H1 (cell line): ENCODE measurements at regions not wholly inside any gene's neighbourhood (a gene's known extent, or its start where the extent isn't known, plus 50 kb on each side); places are given as distances from the start of the nearest gene placed in this dataset.

Experiments used
- CTCF ChIA-PET: fragments of 300-600 bp; sonication (Branson Sonifier 250); formaldehyde crosslinking; loops from one replicate; lab custom pipeline; 2021; ENCODE audit not compliant: partially characterized antibody; lab: Charles Lee
- POLR2A ChIA-PET: fragments of 300-600 bp; sonication (Branson Sonifier 250); formaldehyde crosslinking; loops from one replicate; lab custom pipeline; 2021; ENCODE audit warnings: inconsistent platforms; ENCODE audit not compliant: partially characterized antibody; lab: Charles Lee
- DNase-seq, 2 experiments: peaks; one replicate each; pipeline versions ENCODE4 v3.0.0 to v3.0.0-alpha.2; 2010 to 2022; ENCODE audit warnings: low spot score in 2 of 2, low read depth in 1 of 2, mixed read lengths in 1 of 2
- FAIRE-seq: peaks from 2 replicates; lab custom pipeline; 2011; peaks lifted over from hg19 to GRCh38; lab: Jason Lieb, UNC
- H2AFZ ChIP-seq: 2 replicates; pipeline ENCODE4 v1.8.1; 2012; ENCODE audit warnings: low read length, inconsistent platforms
- H2AK5ac ChIP-seq: 2 replicates; pipeline ENCODE4 v1.6.1; 2013; ENCODE audit warnings: low read depth, low read length
- H2BK120ac ChIP-seq: replicated peaks from 2 replicates; pipeline ENCODE3; 2013; ENCODE audit warnings: low read depth, low read length, inconsistent platforms
- H2BK12ac ChIP-seq: 2 replicates; pipeline ENCODE4 v1.6.1; 2013; ENCODE audit warnings: low read depth, low read length
- H2BK15ac ChIP-seq: 2 replicates; pipeline ENCODE4 v1.6.1; 2013; ENCODE audit warnings: low read length
- H2BK20ac ChIP-seq: 2 replicates; pipeline ENCODE4 v1.6.1; 2013; ENCODE audit warnings: low read length
- H2BK5ac ChIP-seq: 2 replicates; pipeline ENCODE4 v1.6.1; 2013; ENCODE audit warnings: low read depth, low read length
- H3K14ac ChIP-seq: 2 replicates; pipeline ENCODE4 v1.6.1; 2013; ENCODE audit warnings: inconsistent platforms; ENCODE audit not compliant: insufficient read length
- H3K18ac ChIP-seq: 2 replicates; pipeline ENCODE4 v1.6.1; 2013; ENCODE audit warnings: low read length; ENCODE audit errors: extremely low read depth
- H3K23ac ChIP-seq: 2 replicates; pipeline ENCODE4 v1.6.1; 2013; ENCODE audit warnings: inconsistent platforms; ENCODE audit not compliant: insufficient read length
- H3K23me2 ChIP-seq: 2 replicates; pipeline ENCODE4 v1.6.1; 2013; ENCODE audit warnings: low read depth, low read length
- H3K27ac ChIP-seq: 2 replicates; pipeline ENCODE4 v1.6.1; 2011; ENCODE audit warnings: low read depth, low read length, inconsistent platforms
- H3K27me3 ChIP-seq, 4 experiments: replicated peaks in 1 of 4; 1 replicate in 1 of 4; 2 replicates in 3 of 4; pipeline versions ENCODE4 v1.6.1 to v1.8.1; 2011 to 2013; ENCODE audit warnings: low read length in 3 of 4, mild to moderate bottlenecking in 3 of 4, inconsistent platforms in 2 of 4, mixed read lengths in 2 of 4, moderate library complexity in 1 of 4; ENCODE audit not compliant: control insufficient read depth in 3 of 4, insufficient read depth in 3 of 4; ENCODE audit errors: extremely low read depth in 1 of 4
- H3K36me3 ChIP-seq, 4 experiments: 2 replicates each; pipeline versions ENCODE4 v1.6.1 to v1.8.1; 2011 to 2013; ENCODE audit warnings: mild to moderate bottlenecking in 4 of 4, low read length in 3 of 4, moderate library complexity in 2 of 4, control low read depth in 1 of 4, inconsistent platforms in 1 of 4; ENCODE audit not compliant: insufficient read depth in 4 of 4, control insufficient read depth in 2 of 4
- H3K4ac ChIP-seq: replicated peaks from 2 replicates; pipeline ENCODE3; 2013; ENCODE audit warnings: low read length, low read depth, mixed read lengths, inconsistent platforms; ENCODE audit not compliant: insufficient read length
- H3K4me1 ChIP-seq, 4 experiments: replicated peaks in 1 of 4; 1 replicate in 1 of 4; 2 replicates in 3 of 4; pipeline versions ENCODE4 v1.6.1 to v1.8.1; 2011 to 2013; ENCODE audit warnings: low read length in 3 of 4, inconsistent platforms in 2 of 4, mixed read lengths in 1 of 4; ENCODE audit not compliant: insufficient read depth in 4 of 4, control insufficient read depth in 3 of 4
- H3K4me2 ChIP-seq, 2 experiments: 2 replicates each; pipeline versions ENCODE4 v1.6.1 to v1.8.1; 2011 to 2013; ENCODE audit warnings: low read depth in 2 of 2, low read length in 2 of 2, control low read depth in 1 of 2, inconsistent platforms in 1 of 2, mild to moderate bottlenecking in 1 of 2; ENCODE audit not compliant: insufficient read depth in 1 of 2
- H3K4me3 ChIP-seq, 4 experiments: fragments of 200-600, 300-600 bp in 1 of 4; sonication (generic), shearing (Covaris generic), sonication (Bioruptor Twin) in 1 of 4; 2 replicates each; pipeline versions ENCODE4 v1.5.1 to v1.8.1; 2011 to 2016; ENCODE audit warnings: low read length in 4 of 4, low read depth in 3 of 4, control low read depth in 2 of 4, inconsistent platforms in 2 of 4, mild to moderate bottlenecking in 2 of 4, mixed read lengths in 1 of 4, moderate library complexity in 1 of 4; ENCODE audit not compliant: insufficient read depth in 2 of 4; ENCODE audit errors: extremely low read depth in 1 of 4
- H3K56ac ChIP-seq: replicated peaks from 2 replicates; pipeline ENCODE3; 2013; ENCODE audit warnings: low read depth, mild to moderate bottlenecking, mixed read lengths, low read length, inconsistent platforms; ENCODE audit not compliant: insufficient read length
- H3K79me1 ChIP-seq: 2 replicates; pipeline ENCODE4 v1.6.1; 2013; ENCODE audit warnings: low read depth, low read length, control low read depth
- H3K79me2 ChIP-seq, 2 experiments: 2 replicates each; pipeline versions ENCODE4 v1.6.1 to v1.8.1; 2012 to 2013; ENCODE audit warnings: low read length in 2 of 2, mild to moderate bottlenecking in 2 of 2, inconsistent platforms in 1 of 2; ENCODE audit not compliant: insufficient read depth in 2 of 2, control insufficient read depth in 1 of 2
- H3K9ac ChIP-seq, 4 experiments: replicated peaks in 1 of 4; 1 replicate in 1 of 4; 2 replicates in 3 of 4; pipeline versions ENCODE4 v1.6.1 to v1.8.1; 2011 to 2013; ENCODE audit warnings: low read depth in 3 of 4, low read length in 3 of 4, control low read depth in 2 of 4, mild to moderate bottlenecking in 2 of 4, moderate library complexity in 2 of 4, inconsistent platforms in 1 of 4; ENCODE audit errors: extremely low read depth in 1 of 4
- H3K9me3 ChIP-seq, 2 experiments: 2 replicates each; pipeline versions ENCODE4 v1.6.1 to v1.8.1; 2012 to 2013; ENCODE audit warnings: mild to moderate bottlenecking in 2 of 2, moderate library complexity in 2 of 2, control low read depth in 1 of 2, inconsistent platforms in 1 of 2, low read depth in 1 of 2, low read length in 1 of 2, mixed read lengths in 1 of 2; ENCODE audit not compliant: insufficient read depth in 2 of 2
- H4K20me1 ChIP-seq, 2 experiments: replicated peaks in 1 of 2; 2 replicates each; pipeline versions ENCODE3 to v1.8.1; 2011 to 2013; ENCODE audit warnings: inconsistent platforms in 2 of 2, low read length in 2 of 2, mild to moderate bottlenecking in 1 of 2; ENCODE audit not compliant: insufficient read depth in 2 of 2, control insufficient read depth in 1 of 2
- H4K5ac ChIP-seq: 2 replicates; pipeline ENCODE4 v1.6.1; 2013; ENCODE audit warnings: low read length, low read depth, mixed read lengths, inconsistent platforms; ENCODE audit not compliant: insufficient read length
- H4K8ac ChIP-seq: 2 replicates; pipeline ENCODE4 v1.8.0; 2013; ENCODE audit warnings: mild to moderate bottlenecking, moderate library complexity, low read length, inconsistent platforms; ENCODE audit not compliant: insufficient read depth; ENCODE audit errors: extremely low read depth
- H4K91ac ChIP-seq: replicated peaks from 2 replicates; pipeline ENCODE3; 2013; ENCODE audit warnings: low read length, mixed read lengths, inconsistent platforms; ENCODE audit not compliant: insufficient read length
- BACH1 ChIP-seq: IDR thresholded peaks from 2 replicates; pipeline ENCODE4 v1.6.1; 2012; ENCODE audit warnings: low read length, improper control_type of control experiment
- CHD1 ChIP-seq: IDR thresholded peaks from 2 replicates; pipeline ENCODE4 v1.6.1; 2012; ENCODE audit warnings: low read depth, low read length, improper control_type of control experiment
- KDM1A ChIP-seq: fragments of 200-600, 300-600 bp; sonication (generic); IDR thresholded peaks from 2 replicates; pipeline ENCODE4 v1.7.1; 2016; ENCODE audit warnings: mild to moderate bottlenecking, low read length, borderline replicate concordance
- KDM5A ChIP-seq: fragments of 200-600 bp; IDR thresholded peaks from 2 replicates; pipeline ENCODE4 v1.7.1; 2012; ENCODE audit warnings: mild to moderate bottlenecking, low read length, inconsistent platforms, mixed read lengths
- SP2 ChIP-seq: IDR thresholded peaks from 2 replicates; pipeline ENCODE4 v1.6.1; 2012; ENCODE audit warnings: mild to moderate bottlenecking, low read length, inconsistent platforms
- TAF7 ChIP-seq: optimal IDR thresholded peaks from 2 replicates; pipeline ENCODE3; 2011; ENCODE audit warnings: low read depth, mild to moderate bottlenecking, inconsistent platforms, low read length, moderate library complexity, borderline replicate concordance
- TBP ChIP-seq: IDR thresholded peaks from 2 replicates; pipeline ENCODE4 v1.6.1; 2011; ENCODE audit warnings: low read depth, low read length, improper control_type of control experiment
- TCF12 ChIP-seq: IDR thresholded peaks from 2 replicates; pipeline ENCODE4 v1.6.1; 2011; ENCODE audit warnings: low read depth, mild to moderate bottlenecking, low read length
- TEAD4 ChIP-seq: IDR thresholded peaks from 2 replicates; pipeline ENCODE4 v1.6.1; 2012; ENCODE audit warnings: low read depth, low read length, inconsistent platforms, mixed read lengths
- TF ChIP-seq, protein P1 (sequence below): IDR thresholded peaks from 2 replicates; pipeline ENCODE4 v1.6.1; 2012; ENCODE audit warnings: inconsistent platforms

DNA sequence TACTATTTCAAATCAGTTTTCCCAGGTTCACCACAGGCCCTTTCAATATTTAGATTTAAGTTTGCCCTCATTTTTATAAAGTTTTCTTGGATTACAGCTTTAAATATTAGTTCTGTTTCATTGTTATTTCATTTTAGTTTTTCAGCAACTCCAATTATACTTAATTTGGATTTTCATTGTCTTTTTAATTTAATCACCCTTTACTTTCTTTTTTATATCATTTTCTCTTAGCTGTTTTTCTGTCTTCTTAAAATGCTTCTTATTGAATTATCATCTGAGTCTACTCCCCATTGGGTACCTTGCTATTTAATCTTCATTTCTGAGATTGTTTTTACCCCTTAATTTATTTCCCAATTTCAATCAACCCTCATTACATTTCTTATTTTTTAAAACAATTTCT lies 160.4 kb downstream of the PAPSS1 start:
- Histone ChIP-seq H3K9me3 (no peaks in the 10 kb centered on the region), H4K91ac (no peak overlapping the region), H3K4me3 (no peak overlapping the region), H3K14ac (no peak overlapping the region), H3K4ac (no peak overlapping the region), H3K23ac (no peak overlapping the region), H3K27ac (no peak overlapping the region), H2AK5ac (no peak overlapping the region), H4K8ac (no peak overlapping the region), H2BK5ac (no peak overlapping the region), H3K4me1 (peaks cover 0 to 7% (median 1%) of the 10 kb centered on the region in 4 experiments; a peak in 5 of 7 replicates), H3K79me2 (no peaks in the 10 kb centered on the region), H3K9ac (no peak overlapping the region), H2BK12ac (no peak overlapping the region)
- FAIRE-seq, result no peak
- CTCF ChIA-PET, result interaction anchor here (1.0 to 1.3 kb wide), 2 partner anchors 11 to 15 kb away, joined by 3 to 4 read pairs; no protein-coding TSS in a partner anchor
- no peak for TF ChIP-seq BACH1
- no peak for TF ChIP-seq SP2
- no peak for TF ChIP-seq CHD1
- TF ChIP-seq, protein P1, sequence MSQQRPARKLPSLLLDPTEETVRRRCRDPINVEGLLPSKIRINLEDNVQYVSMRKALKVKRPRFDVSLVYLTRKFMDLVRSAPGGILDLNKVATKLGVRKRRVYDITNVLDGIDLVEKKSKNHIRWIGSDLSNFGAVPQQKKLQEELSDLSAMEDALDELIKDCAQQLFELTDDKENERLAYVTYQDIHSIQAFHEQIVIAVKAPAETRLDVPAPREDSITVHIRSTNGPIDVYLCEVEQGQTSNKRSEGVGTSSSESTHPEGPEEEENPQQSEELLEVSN, result no peak
- no peak for TF ChIP-seq TEAD4
- TF ChIP-seq KDM5A, result no peak
- no peak for TF ChIP-seq TBP
- TF ChIP-seq KDM1A, result no peak
- TF ChIP-seq TAF7, result no peak
- TF ChIP-seq TCF12, result no peak
- TF ChIP-seq, all 59 proteins: peak for 0
- no peak overlapping the region for H2AFZ ChIP-seq
- H4K5ac ChIP-seq, result no peak overlapping the region
- H3K79me1 ChIP-seq, result no peaks in the 10 kb centered on the region
- no peaks in the 10 kb centered on the region for H3K36me3 ChIP-seq
- no peak overlapping the region for H2BK20ac ChIP-seq
- no peak overlapping the region for H3K18ac ChIP-seq
- no peaks in the 10 kb centered on the region for H3K23me2 ChIP-seq
- no peaks in the 10 kb centered on the region for H3K27me3 ChIP-seq
- POLR2A ChIA-PET, result no interaction called here
- no peak for DNase-seq
- H4K20me1 ChIP-seq, result no peaks in the 10 kb centered on the region
- H3K4me2 ChIP-seq, result no peak overlapping the region
- H2BK15ac ChIP-seq, result no peak overlapping the region
- H2BK120ac ChIP-seq, result no peak overlapping the region
- no peak overlapping the region for H3K56ac ChIP-seq
